Thyroid gland (tissue), 4 donors: ENCODE measurements at regions not wholly inside any gene's neighbourhood (a gene's known extent, or its start where the extent isn't known, plus 50 kb on each side); places are given as distances from the start of the nearest gene placed in this dataset.

Experiments used
- POLR2A ChIP-seq, 2 donors: fragments of 450-650 bp; IDR thresholded peaks; one replicate each; pipeline ENCODE4 v1.6.1; 2017; ENCODE audit warnings: antibody characterized with exemption in 2 of 2, mild to moderate bottlenecking in 2 of 2, moderate library complexity in 1 of 2
- TF ChIP-seq, protein P1 (sequence below), 6 experiments: fragments of 200-600 bp in 3 of 6; fragments of 450-650 bp in 3 of 6; sonication (generic) in 3 of 6; IDR thresholded peaks; one replicate each; pipeline ENCODE4 v1.5.1; 2016 to 2019; ENCODE audit warnings: antibody characterized with exemption in 6 of 6, mild to moderate bottlenecking in 2 of 6, inconsistent platforms in 1 of 6, moderate library complexity in 1 of 6

DNA sequence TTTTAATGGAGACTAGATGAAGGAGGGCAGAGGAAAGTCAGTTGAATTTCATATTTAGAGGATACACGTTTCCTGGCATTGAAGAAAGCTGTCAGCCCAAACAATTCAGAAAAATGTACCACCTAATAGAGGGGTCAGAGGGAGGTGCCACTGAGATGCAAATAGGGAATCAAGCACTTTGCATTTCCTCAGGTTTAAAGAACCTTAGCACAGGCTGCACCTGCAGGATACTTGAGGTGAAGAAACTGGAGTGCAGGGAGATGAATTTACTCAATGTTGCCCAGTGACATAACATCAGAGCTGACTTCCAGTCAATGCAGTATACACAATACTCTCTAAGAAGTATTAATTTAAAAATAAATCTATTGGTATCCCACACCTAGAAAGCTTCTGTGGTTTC is 67.0 kb upstream of the MAST4 start:
- TF ChIP-seq, protein P1, sequence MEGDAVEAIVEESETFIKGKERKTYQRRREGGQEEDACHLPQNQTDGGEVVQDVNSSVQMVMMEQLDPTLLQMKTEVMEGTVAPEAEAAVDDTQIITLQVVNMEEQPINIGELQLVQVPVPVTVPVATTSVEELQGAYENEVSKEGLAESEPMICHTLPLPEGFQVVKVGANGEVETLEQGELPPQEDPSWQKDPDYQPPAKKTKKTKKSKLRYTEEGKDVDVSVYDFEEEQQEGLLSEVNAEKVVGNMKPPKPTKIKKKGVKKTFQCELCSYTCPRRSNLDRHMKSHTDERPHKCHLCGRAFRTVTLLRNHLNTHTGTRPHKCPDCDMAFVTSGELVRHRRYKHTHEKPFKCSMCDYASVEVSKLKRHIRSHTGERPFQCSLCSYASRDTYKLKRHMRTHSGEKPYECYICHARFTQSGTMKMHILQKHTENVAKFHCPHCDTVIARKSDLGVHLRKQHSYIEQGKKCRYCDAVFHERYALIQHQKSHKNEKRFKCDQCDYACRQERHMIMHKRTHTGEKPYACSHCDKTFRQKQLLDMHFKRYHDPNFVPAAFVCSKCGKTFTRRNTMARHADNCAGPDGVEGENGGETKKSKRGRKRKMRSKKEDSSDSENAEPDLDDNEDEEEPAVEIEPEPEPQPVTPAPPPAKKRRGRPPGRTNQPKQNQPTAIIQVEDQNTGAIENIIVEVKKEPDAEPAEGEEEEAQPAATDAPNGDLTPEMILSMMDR (IDR thresholded peaks at IDR 0.05) = no peak
- no peak for TF ChIP-seq POLR2A (IDR thresholded peaks at IDR 0.05)
